Neural progenitor cell (in vitro differentiated cells): ENCODE measurements at regions not wholly inside any gene's neighbourhood (a gene's known extent, or its start where the extent isn't known, plus 50 kb on each side); places are given as distances from the start of the nearest gene placed in this dataset.

Source experiments
- EZH2 ChIP-seq: fragments of 200-600 bp; sonication (generic); IDR thresholded peaks from 2 replicates; pipeline ENCODE4 v1.6.1; 2017; ENCODE audit warnings: antibody characterized with exemption, mild to moderate bottlenecking, moderate library complexity
- TF ChIP-seq, protein P1 (sequence below): fragments of 200-600 bp; sonication (generic); IDR thresholded peaks from 2 replicates; pipeline ENCODE4 v1.5.1; 2017; ENCODE audit warnings: antibody characterized with exemption, mild to moderate bottlenecking

- TF ChIP-seq, protein P1, sequence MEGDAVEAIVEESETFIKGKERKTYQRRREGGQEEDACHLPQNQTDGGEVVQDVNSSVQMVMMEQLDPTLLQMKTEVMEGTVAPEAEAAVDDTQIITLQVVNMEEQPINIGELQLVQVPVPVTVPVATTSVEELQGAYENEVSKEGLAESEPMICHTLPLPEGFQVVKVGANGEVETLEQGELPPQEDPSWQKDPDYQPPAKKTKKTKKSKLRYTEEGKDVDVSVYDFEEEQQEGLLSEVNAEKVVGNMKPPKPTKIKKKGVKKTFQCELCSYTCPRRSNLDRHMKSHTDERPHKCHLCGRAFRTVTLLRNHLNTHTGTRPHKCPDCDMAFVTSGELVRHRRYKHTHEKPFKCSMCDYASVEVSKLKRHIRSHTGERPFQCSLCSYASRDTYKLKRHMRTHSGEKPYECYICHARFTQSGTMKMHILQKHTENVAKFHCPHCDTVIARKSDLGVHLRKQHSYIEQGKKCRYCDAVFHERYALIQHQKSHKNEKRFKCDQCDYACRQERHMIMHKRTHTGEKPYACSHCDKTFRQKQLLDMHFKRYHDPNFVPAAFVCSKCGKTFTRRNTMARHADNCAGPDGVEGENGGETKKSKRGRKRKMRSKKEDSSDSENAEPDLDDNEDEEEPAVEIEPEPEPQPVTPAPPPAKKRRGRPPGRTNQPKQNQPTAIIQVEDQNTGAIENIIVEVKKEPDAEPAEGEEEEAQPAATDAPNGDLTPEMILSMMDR, result no peak
- TF ChIP-seq EZH2, result no peak
Measured at GRCh38 chr14:61186341-61187195, 94.6 kb downstream of the TMEM30B start.
